NCI-H146 (cell line): ENCODE measurements at regions not wholly inside any gene's neighbourhood (a gene's known extent, or its start where the extent isn't known, plus 50 kb on each side); places are given as distances from the start of the nearest gene placed in this dataset.

ENCODE experiments used
- DNase-seq: peaks from one replicate; lab custom pipeline; 2025; lab: John Stamatoyannopoulos, UW

GRCh38 chr6:100944644-100945043 is 63.5 kb upstream of the ASCC3 start:
- DNase-seq: peak; percentile 1

DNA sequence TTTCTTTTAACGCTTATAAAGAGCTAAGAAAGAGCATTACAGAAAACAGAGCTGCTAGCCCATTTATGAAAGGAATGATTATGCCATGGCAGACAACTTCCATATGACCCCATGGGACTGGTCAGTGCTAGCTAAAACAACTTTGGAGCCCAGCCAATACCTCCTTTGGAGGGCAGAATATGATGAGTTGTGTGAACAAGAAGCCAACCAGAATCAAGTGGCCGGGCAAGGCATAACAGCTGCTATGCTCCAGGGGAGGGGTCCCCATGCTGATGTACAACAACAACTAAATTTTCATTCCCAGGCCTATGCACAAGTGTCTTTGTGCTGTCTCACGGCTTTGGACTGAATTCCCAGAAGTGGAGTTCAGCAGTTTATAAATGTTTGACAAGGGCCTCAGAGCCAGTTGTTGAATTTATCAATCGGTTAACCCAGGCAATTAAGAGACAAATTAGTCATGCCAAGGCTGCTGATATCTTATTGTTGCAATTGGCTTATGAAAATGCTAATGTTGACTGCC is 65.0 kb upstream of the ASCC3 start:
- no peak for DNase-seq

GRCh38 chr6:100946711-100947110 is 65.6 kb upstream of the ASCC3 start:
- DNase-seq: no peak

DNA sequence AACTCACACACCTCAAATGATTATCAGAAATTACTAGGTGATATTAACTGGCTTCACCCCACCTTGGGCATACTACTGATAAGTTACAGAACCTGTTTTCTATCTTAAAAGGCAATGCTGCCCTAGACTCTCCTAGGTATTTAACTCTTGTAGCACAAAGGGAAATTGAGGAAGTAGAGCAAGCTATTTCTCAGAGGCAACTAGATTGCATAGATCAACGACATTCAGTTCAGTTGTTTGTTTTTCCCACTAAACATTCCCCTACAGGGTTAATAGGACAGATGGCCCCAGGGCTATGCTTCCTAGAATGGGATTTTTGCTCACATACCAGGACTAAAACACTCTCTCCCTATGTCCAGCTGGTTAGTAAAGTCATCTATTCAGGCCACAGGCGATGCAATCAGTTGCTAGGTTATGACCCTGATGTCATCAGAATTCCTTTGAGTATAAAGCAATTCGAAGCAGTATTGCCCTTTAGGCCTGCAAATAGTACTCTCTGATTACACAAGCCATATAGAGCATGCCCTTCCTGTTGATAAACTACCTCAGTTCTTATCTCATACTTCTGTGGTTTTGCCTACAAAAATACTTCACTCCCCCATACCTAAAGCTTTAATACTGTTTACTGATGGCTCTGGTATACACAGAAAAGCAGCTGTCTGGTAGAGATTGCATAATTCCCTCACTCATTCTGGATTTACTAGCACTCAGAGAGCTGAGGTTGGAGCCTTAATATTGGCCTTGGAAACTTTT is 67.4 kb upstream of the ASCC3 start:
- no peak for DNase-seq

GRCh38 chr6:100952006-100952405 is 70.9 kb upstream of the ASCC3 start:
- DNase-seq: no peak

- DNase-seq: no peak
These were observed 78.2 kb upstream of the ASCC3 start for GRCh38 chr6:100959280-100959679.

- no peak for DNase-seq
These were observed 81.3 kb upstream of the ASCC3 start for GRCh38 chr6:100962466-100962865.

DNA sequence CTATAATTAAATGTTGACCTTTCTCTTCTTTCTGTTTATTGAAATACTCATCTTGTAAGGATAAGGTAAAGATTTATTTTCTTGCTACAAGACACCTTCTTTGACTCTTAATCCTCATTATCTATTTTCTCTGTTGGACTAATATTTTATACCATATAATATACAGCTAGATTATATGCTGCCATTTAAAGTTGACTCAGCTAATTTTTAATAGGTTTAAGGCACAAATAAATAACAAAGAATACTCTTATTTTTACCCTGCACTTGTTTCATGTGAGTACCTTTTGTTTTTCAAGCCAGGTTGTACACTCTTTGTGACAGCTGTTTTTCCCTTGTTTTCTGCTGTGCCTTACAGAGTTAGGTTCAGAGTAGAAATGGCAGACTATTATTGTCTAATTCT is 83.9 kb upstream of the ASCC3 start:
- no peak for DNase-seq

GRCh38 chr6:100968949-100969348 is 87.8 kb upstream of the ASCC3 start:
- DNase-seq: peak; percentile 18

DNA sequence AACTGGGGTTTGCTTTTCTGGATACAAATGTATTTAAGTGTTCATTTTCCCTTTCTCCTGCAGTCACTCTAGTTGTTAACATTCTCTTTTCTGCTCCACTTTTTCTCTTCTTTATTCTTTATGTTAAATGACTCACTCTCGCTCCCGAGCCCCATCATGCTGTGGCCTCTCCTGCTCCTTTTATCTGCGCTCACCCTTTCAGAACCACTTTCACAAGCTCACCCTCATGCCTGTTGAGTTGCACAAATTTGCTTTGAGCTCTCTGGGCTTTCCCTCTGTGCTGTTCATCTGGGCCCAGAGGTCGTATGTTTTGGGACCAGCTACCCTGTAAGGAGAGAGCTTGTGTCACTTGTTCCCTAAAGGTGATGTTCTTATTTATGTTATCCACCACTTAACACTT is 98.1 kb upstream of the ASCC3 start:
- DNase-seq: no peak

GRCh38 chr6:100980949-100981348 is 99.8 kb upstream of the ASCC3 start:
- DNase-seq: no peak

- DNase-seq: no peak
These were observed 105.8 kb upstream of the ASCC3 start for GRCh38 chr6:100986921-100987320.

GRCh38 chr6:100987556-100987955 is 106.4 kb upstream of the ASCC3 start:
- no peak for DNase-seq

DNA sequence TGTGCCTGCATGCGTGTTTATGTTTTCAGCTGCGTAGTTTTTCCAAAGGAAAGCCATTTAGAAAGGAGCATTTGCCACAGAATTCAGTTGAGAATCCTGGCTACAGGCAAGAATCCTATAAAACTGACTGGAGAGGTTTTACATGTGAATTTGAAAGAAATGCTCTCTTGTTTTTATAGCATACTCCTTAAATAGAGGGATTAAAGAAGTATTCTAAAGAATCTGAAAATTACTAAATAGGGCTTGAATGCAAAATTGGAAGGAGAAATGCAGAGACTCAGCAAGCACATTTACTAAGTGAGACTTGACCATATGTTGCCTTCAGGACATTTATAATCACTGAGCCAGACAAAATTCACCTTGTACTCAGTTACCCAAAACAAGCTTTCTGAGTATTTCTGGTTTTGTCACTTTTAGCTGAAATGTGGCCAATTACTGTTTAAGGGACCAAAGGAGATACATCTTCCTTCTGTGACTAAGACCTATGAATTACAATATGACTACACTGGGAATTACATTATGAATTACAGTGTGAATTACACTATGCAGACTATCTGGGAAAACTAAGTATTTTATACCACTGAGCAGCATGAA is 107.4 kb upstream of the ASCC3 start:
- DNase-seq: no peak

- DNase-seq: no peak
These were observed 108.9 kb upstream of the ASCC3 start for GRCh38 chr6:100990070-100990469.

- DNase-seq: no peak
These were observed 115.3 kb upstream of the ASCC3 start for GRCh38 chr6:100996409-100996808.

DNA sequence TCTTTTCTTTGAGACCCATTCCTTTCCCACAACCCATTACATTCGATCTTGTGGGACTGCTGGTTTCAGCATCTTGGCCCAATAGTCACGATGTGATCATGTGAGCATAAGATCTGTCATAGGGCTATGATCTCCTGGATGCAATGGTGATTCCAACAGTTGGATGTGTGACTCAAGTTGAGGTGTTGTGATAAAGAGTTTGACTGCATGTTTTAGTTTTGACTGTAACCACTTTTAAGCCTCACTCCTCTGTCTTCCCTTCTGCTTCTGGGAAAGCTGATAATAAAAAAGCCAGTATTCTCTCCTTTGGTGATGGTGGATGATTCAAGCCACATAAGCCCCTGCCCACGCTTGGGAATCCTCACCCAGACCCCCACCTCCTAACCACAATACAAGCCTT is 117.0 kb upstream of the ASCC3 start:
- no peak for DNase-seq

DNA sequence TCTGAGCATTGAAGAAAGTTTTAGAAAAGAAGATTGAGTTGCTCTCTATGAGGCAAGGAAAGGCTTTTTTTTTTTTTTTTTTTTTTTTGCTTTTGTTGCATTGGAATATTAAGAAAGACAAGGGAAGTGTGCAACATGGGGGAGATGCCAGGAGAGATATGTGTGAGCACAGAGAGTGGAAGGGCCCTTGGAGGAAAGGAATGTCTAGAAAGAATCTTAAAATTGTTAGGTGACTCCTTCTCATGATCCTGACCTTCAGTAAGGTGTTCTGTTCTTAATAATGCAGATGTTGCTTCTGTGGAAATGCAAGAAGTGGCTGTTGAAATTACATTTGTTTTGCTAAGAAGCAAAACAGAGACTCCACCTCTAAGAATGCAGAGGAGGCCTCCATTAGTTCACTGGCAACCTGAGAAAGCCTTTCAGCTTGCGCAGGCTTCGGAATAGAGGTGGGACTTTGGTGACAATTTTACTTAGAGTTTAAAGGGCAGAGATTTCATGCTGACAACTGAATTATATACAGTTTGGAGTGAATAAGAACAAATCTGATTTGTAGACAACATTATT is 118.0 kb upstream of the ASCC3 start:
- DNase-seq: no peak

DNA sequence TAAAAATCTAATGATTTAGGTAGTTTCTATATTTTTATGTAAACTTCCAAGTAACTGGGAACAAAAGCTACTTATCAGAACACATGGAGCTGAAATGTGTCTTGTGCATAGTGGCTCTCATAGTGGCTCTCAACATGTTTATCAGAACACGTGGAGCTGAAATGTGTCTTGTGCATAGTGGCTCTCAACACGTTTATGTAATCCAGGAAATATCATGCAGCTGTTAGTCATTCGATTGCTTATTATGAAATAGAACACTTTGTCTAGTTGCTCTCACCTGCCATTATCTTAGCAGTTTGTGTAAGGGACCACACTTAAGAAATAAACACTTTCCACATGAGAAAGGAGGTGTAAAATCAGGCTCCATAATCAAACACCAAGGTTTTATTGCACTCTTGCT is 119.2 kb upstream of the ASCC3 start:
- DNase-seq: no peak

GRCh38 chr6:101001012-101001411 is 119.9 kb upstream of the ASCC3 start:
- DNase-seq: no peak

DNA sequence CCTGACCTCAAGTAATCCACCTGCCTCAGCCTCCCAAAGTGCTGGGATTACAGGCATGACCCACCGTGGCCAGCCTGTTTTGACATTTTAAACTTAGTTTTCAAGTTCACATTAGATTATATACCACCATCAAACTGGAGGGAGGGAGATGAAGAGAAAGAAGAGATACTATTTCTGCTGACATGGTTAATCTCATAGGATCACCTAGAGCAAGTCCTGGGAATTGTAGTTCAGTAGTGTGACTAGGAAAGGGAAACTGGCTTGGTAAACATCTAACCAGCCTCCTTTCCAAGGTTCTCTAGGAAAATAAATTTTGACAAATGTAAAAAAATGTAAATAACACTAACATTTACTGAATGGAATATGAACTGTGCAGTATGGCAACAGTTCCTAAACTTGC is 120.5 kb upstream of the ASCC3 start:
- DNase-seq: no peak

GRCh38 chr6:101003075-101003474 is 121.9 kb upstream of the ASCC3 start:
- DNase-seq: no peak

GRCh38 chr6:101011186-101011585 is 130.1 kb upstream of the ASCC3 start:
- DNase-seq: no peak
